HL-60 (cell line): ENCODE measurements at regions not wholly inside any gene's neighbourhood (a gene's known extent, or its start where the extent isn't known, plus 50 kb on each side); places are given as distances from the start of the nearest gene placed in this dataset.

Experiments
- CTCF ChIP-seq: IDR thresholded peaks from one replicate; pipeline ENCODE4 v1.5.1; 2011; ENCODE audit warnings: low read length, control low read depth, inconsistent platforms; ENCODE audit not compliant: insufficient read depth
- GABPA ChIP-seq: IDR thresholded peaks from 2 replicates; pipeline ENCODE4 v1.6.1; 2012; ENCODE audit warnings: low read depth
- POLR2AphosphoS5 ChIP-seq: IDR thresholded peaks from 2 replicates; pipeline ENCODE4 v1.6.1; 2012; ENCODE audit warnings: low read depth
- SPI1 ChIP-seq: IDR thresholded peaks from 2 replicates; pipeline ENCODE4 v1.6.1; 2012; ENCODE audit warnings: low read depth, mild to moderate bottlenecking, borderline replicate concordance
- TF ChIP-seq, protein P1 (sequence below): IDR thresholded peaks from 2 replicates; pipeline ENCODE4 v1.6.1; 2012; ENCODE audit warnings: low read depth; ENCODE audit not compliant: insufficient replicate concordance

- TF ChIP-seq, protein P1, sequence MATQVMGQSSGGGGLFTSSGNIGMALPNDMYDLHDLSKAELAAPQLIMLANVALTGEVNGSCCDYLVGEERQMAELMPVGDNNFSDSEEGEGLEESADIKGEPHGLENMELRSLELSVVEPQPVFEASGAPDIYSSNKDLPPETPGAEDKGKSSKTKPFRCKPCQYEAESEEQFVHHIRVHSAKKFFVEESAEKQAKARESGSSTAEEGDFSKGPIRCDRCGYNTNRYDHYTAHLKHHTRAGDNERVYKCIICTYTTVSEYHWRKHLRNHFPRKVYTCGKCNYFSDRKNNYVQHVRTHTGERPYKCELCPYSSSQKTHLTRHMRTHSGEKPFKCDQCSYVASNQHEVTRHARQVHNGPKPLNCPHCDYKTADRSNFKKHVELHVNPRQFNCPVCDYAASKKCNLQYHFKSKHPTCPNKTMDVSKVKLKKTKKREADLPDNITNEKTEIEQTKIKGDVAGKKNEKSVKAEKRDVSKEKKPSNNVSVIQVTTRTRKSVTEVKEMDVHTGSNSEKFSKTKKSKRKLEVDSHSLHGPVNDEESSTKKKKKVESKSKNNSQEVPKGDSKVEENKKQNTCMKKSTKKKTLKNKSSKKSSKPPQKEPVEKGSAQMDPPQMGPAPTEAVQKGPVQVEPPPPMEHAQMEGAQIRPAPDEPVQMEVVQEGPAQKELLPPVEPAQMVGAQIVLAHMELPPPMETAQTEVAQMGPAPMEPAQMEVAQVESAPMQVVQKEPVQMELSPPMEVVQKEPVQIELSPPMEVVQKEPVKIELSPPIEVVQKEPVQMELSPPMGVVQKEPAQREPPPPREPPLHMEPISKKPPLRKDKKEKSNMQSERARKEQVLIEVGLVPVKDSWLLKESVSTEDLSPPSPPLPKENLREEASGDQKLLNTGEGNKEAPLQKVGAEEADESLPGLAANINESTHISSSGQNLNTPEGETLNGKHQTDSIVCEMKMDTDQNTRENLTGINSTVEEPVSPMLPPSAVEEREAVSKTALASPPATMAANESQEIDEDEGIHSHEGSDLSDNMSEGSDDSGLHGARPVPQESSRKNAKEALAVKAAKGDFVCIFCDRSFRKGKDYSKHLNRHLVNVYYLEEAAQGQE, result no peak
- TF ChIP-seq CTCF (no peak), GABPA (no peak), POLR2AphosphoS5 (no peak), SPI1 (no peak)
These were observed 88.8 kb upstream of the DIO3 start for GRCh38 chr14:101472518-101472849.
